ENCODE measurements at regions not wholly inside any gene's neighbourhood (a gene's known extent, or its start where the extent isn't known, plus 50 kb on each side); places are given as distances from the start of the nearest gene placed in this dataset.

GRCh38 chr6:91634791-91635190, 1047.9 kb upstream of the MAP3K7 start:
- H3K27ac ChIP-seq (ENCODE audit: low read length) = no peak overlapping the region
- H3K27me3 ChIP-seq (ENCODE audit: insufficient read depth, low read depth, low read length) = no peaks in the 10 kb centered on the region
- no peaks in the 10 kb centered on the region for H3K36me3 ChIP-seq (ENCODE audit: insufficient read depth, low read length)
- no peak overlapping the region for H3K9ac ChIP-seq (ENCODE audit: low read length)
- H3K79me2 ChIP-seq (replicated peaks; ENCODE audit: insufficient read depth, low read length) = no peaks in the 10 kb centered on the region
- no peaks in the 10 kb centered on the region for H3K9me2 ChIP-seq (ENCODE audit: insufficient read depth, low read length)
- H4K20me1 ChIP-seq (ENCODE audit: insufficient read depth) = no peaks in the 10 kb centered on the region
- no peak overlapping the region for H3K4me3 ChIP-seq (ENCODE audit: low read length)
- no peaks in the 10 kb centered on the region for H3F3A ChIP-seq (ENCODE audit: insufficient read depth, low read length, poor library complexity, severe bottlenecking)
- no peaks in the 10 kb centered on the region for H3K9me3 ChIP-seq (ENCODE audit: low read length)
- no peak overlapping the region for H2AFZ ChIP-seq (ENCODE audit: low read depth, low read length)
- H3K4me2 ChIP-seq (ENCODE audit: low read length) = no peak overlapping the region
- TF ChIP-seq, protein P1, sequence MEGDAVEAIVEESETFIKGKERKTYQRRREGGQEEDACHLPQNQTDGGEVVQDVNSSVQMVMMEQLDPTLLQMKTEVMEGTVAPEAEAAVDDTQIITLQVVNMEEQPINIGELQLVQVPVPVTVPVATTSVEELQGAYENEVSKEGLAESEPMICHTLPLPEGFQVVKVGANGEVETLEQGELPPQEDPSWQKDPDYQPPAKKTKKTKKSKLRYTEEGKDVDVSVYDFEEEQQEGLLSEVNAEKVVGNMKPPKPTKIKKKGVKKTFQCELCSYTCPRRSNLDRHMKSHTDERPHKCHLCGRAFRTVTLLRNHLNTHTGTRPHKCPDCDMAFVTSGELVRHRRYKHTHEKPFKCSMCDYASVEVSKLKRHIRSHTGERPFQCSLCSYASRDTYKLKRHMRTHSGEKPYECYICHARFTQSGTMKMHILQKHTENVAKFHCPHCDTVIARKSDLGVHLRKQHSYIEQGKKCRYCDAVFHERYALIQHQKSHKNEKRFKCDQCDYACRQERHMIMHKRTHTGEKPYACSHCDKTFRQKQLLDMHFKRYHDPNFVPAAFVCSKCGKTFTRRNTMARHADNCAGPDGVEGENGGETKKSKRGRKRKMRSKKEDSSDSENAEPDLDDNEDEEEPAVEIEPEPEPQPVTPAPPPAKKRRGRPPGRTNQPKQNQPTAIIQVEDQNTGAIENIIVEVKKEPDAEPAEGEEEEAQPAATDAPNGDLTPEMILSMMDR (IDR thresholded peaks at IDR 0.05; ENCODE audit: poor library complexity, severe bottlenecking) = no peak

DNA sequence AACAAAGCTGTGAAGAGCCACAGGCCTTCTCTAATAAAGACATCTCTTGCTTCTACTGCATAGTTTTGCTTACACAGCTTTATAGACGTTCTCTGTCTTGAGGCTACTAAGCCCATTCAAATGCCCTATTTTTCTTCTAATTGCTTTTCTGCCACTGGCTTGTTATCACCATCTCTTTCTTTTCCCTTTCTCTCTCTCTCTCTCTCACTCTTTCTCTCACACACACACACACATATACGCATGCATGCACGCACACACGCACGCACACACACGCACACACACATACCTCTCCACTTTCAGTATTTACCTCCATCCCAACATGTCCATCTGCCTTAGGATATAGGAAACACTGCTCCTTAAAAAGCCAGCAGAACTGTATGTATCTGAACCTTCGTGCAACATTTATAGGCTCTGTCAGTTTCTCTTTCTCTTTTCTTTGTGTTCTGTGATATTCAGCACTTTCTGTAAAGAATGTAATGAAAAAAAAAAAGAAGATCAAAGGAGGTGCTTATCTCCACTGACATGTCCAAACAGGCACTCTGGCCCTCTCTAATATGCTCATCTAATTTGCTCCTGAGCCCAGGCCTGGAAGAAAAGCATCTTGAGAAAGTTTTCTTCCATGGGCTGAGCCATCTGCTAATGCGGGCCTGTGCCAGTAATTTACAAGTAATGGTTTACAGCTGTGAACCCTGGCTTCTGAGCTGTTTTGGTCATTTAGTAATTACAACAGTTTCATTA, 1046.7 kb upstream of the MAP3K7 start:
- Histone ChIP-seq H2AFZ (ENCODE audit: low read depth, low read length) (no peak overlapping the region), H3K4me2 (ENCODE audit: low read length) (no peak overlapping the region), H3K9ac (ENCODE audit: low read length) (no peak overlapping the region), H3K4me3 (ENCODE audit: low read length) (no peak overlapping the region), H3K27me3 (ENCODE audit: insufficient read depth, low read depth, low read length) (no peaks in the 10 kb centered on the region), H3F3A (ENCODE audit: insufficient read depth, low read length, poor library complexity, severe bottlenecking) (no peaks in the 10 kb centered on the region), H4K20me1 (ENCODE audit: insufficient read depth) (no peaks in the 10 kb centered on the region), H3K79me2 (replicated peaks; ENCODE audit: insufficient read depth, low read length) (no peaks in the 10 kb centered on the region), H3K9me2 (ENCODE audit: insufficient read depth, low read length) (no peaks in the 10 kb centered on the region), H3K27ac (ENCODE audit: low read length) (no peak overlapping the region), H3K36me3 (ENCODE audit: insufficient read depth, low read length) (no peaks in the 10 kb centered on the region), H3K9me3 (ENCODE audit: low read length) (no peaks in the 10 kb centered on the region)
- no peak for TF ChIP-seq POLR2AphosphoS5 (IDR thresholded peaks at IDR 0.05)
- no peak for TF ChIP-seq TAF1 (IDR thresholded peaks at IDR 0.05; ENCODE audit: low read depth)
- TF ChIP-seq MXI1 (conservative IDR thresholded peaks at IDR 0.05; ENCODE audit: poor library complexity, severe bottlenecking) = no peak
- TF ChIP-seq, protein P2, sequence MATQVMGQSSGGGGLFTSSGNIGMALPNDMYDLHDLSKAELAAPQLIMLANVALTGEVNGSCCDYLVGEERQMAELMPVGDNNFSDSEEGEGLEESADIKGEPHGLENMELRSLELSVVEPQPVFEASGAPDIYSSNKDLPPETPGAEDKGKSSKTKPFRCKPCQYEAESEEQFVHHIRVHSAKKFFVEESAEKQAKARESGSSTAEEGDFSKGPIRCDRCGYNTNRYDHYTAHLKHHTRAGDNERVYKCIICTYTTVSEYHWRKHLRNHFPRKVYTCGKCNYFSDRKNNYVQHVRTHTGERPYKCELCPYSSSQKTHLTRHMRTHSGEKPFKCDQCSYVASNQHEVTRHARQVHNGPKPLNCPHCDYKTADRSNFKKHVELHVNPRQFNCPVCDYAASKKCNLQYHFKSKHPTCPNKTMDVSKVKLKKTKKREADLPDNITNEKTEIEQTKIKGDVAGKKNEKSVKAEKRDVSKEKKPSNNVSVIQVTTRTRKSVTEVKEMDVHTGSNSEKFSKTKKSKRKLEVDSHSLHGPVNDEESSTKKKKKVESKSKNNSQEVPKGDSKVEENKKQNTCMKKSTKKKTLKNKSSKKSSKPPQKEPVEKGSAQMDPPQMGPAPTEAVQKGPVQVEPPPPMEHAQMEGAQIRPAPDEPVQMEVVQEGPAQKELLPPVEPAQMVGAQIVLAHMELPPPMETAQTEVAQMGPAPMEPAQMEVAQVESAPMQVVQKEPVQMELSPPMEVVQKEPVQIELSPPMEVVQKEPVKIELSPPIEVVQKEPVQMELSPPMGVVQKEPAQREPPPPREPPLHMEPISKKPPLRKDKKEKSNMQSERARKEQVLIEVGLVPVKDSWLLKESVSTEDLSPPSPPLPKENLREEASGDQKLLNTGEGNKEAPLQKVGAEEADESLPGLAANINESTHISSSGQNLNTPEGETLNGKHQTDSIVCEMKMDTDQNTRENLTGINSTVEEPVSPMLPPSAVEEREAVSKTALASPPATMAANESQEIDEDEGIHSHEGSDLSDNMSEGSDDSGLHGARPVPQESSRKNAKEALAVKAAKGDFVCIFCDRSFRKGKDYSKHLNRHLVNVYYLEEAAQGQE (IDR thresholded peaks at IDR 0.05; ENCODE audit: borderline replicate concordance) = no peak
- no peak for TF ChIP-seq EP300 (conservative IDR thresholded peaks at IDR 0.05; ENCODE audit: poor library complexity, severe bottlenecking)
- no peak for TF ChIP-seq SMC3 (conservative IDR thresholded peaks at IDR 0.05; ENCODE audit: poor library complexity)
- TF ChIP-seq RAD21 (conservative IDR thresholded peaks at IDR 0.05) = no peak
- TF ChIP-seq, protein P1 (IDR thresholded peaks at IDR 0.05; ENCODE audit: poor library complexity, severe bottlenecking) = no peak
- TF ChIP-seq EZH2 (IDR thresholded peaks at IDR 0.05; ENCODE audit: borderline replicate concordance, insufficient read depth, low read length, poor library complexity, severe bottlenecking) = no peak
